ENCODE measurements at regions not wholly inside any gene's neighbourhood (a gene's known extent, or its start where the extent isn't known, plus 50 kb on each side); places are given as distances from the start of the nearest gene placed in this dataset.

DNA sequence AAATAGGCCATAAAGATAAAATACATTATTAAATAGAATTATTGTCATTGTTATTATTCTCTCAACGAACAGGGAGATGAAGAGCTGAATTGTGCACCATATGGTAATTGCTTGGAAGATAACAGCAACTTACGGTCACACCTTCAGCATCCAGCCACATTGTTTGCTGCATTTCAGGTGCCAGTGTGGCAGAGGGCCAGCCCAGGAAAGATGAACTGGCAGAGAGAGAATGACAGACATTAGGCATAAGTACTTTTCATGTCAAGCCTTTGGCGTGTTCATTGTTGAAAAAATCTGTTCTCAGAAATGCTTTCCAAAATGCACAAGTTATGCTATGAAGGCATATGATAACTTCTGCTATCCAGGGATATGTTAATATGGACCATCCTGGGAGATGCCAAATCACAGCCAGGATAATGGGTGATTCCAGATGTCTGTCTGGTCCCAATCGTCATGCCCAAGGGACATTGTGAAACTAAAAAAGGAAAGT is 748.6 kb upstream of the PIK3C3 start:
- no peaks in the 10 kb centered on the region for H4K20me1 ChIP-seq (ENCODE audit: control insufficient read depth, insufficient read depth)
- no peaks in the 10 kb centered on the region for H3K27me3 ChIP-seq (replicated peaks in 1 of 2; ENCODE audit: control insufficient read depth in 2 of 2, insufficient read depth in 2 of 2, low read length in 1 of 2)
- SMC1A ChIA-PET (ENCODE audit: uncharacterized antibody, unreplicated experiment): no interaction called here
- H3K36me3 ChIP-seq (ENCODE audit: control insufficient read depth in 2 of 2, insufficient read depth in 2 of 2, low read length in 1 of 2): no peaks in the 10 kb centered on the region
- no peak overlapping the region for H2AFZ ChIP-seq (ENCODE audit: control insufficient read depth, low read depth, low read length)
- no peaks in the 10 kb centered on the region for H3K9me3 ChIP-seq (replicated peaks; ENCODE audit: control insufficient read depth, insufficient read depth, low read length)
- WGBS (ENCODE audit: insufficient coverage, insufficient replicate concordance, low lambda C conversion rate, missing lambda C conversion rate): 24% methylated on average over 4 of the region's 4 CpGs
- in situ Hi-C loops (cut with MboI) (no loop called here), intact Hi-C loops (cut with micrococcal nuclease; ENCODE audit: unreplicated experiment) (no loop called here)
- no peak overlapping the region for H3K4me3 ChIP-seq
- no peak overlapping the region for H3K4me2 ChIP-seq (ENCODE audit: control insufficient read depth, insufficient read depth)
- no peak for ATAC-seq
- RAD21 ChIA-PET (ENCODE audit: unreplicated experiment): no interaction called here
- TF ChIP-seq FOS (IDR thresholded peaks at IDR 0.05; ENCODE audit: borderline replicate concordance, extremely low read depth, insufficient read length): no peak
- no peak for TF ChIP-seq TCF7 (IDR thresholded peaks at IDR 0.05; ENCODE audit: borderline replicate concordance)
- no peak for TF ChIP-seq ETV6 (conservative IDR thresholded peaks at IDR 0.05 in 1 of 2, IDR thresholded peaks at IDR 0.05 in 1 of 2; ENCODE audit: borderline replicate concordance in 1 of 2, low read depth in 1 of 2)
- TF ChIP-seq ZNF217 (IDR thresholded peaks at IDR 0.05): no peak
- H3K27ac ChIP-seq (ENCODE audit: control insufficient read depth, insufficient read depth): no peak overlapping the region
- H3K79me2 ChIP-seq (ENCODE audit: control insufficient read depth, insufficient read depth, low read length): no peaks in the 10 kb centered on the region
- H3K9ac ChIP-seq (ENCODE audit: control insufficient read depth, insufficient read depth, low read length): no peak overlapping the region
- FAIRE-seq: no peak
- BruUV-seq (replicated peaks): no TSS peak
- CTCF ChIA-PET: no interaction called here
- no peak for DNase-seq (ENCODE audit: low read depth, low spot score)
- POLR2A ChIA-PET: no interaction called here
- no peaks in the 10 kb centered on the region for H3K4me1 ChIP-seq (ENCODE audit: control insufficient read depth, insufficient read depth, low read length)

DNA sequence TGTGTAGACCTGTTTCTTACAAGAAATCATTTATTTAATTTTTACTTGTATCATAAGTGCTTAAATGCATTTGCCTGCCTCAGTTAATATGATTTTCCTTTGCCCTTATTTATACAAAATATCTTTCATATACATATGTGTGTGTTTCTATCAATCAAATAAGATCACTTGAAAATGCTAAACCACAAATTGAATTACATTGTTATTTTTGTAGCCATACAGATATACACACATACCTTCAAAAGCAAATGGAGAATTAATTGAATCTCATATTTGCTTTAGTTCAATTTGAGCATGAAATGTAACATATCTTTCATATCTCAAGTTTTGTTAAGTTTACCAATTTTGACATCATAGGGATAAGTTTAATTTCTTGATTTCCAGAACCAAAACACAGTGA is 755.8 kb upstream of the PIK3C3 start:
- SMC1A ChIA-PET (ENCODE audit: uncharacterized antibody, unreplicated experiment): no interaction called here
- H3K9ac ChIP-seq (ENCODE audit: control insufficient read depth, insufficient read depth, low read length): no peak overlapping the region
- intact Hi-C loops (cut with micrococcal nuclease; ENCODE audit: unreplicated experiment): no loop called here
- POLR2A ChIA-PET: no interaction called here
- no peak for FAIRE-seq
- no peak overlapping the region for H2AFZ ChIP-seq (ENCODE audit: control insufficient read depth, low read depth, low read length)
- no TSS peak for BruUV-seq (replicated peaks)
- no peaks in the 10 kb centered on the region for H3K36me3 ChIP-seq (ENCODE audit: control insufficient read depth in 2 of 2, insufficient read depth in 2 of 2, low read length in 1 of 2)
- H3K4me2 ChIP-seq (ENCODE audit: control insufficient read depth, insufficient read depth): no peak overlapping the region
- no peaks in the 10 kb centered on the region for H3K9me3 ChIP-seq (replicated peaks; ENCODE audit: control insufficient read depth, insufficient read depth, low read length)
- H3K79me2 ChIP-seq (ENCODE audit: control insufficient read depth, insufficient read depth, low read length): no peaks in the 10 kb centered on the region
- in situ Hi-C loops (cut with MboI): no loop called here
- H4K20me1 ChIP-seq (ENCODE audit: control insufficient read depth, insufficient read depth): no peaks in the 10 kb centered on the region
- ATAC-seq: no peak
- no peaks in the 10 kb centered on the region for H3K27me3 ChIP-seq (replicated peaks in 1 of 2; ENCODE audit: control insufficient read depth in 2 of 2, insufficient read depth in 2 of 2, low read length in 1 of 2)
- CTCF ChIA-PET: no interaction called here
- H3K4me1 ChIP-seq (ENCODE audit: control insufficient read depth, insufficient read depth, low read length): no peaks in the 10 kb centered on the region
- no peak overlapping the region for H3K27ac ChIP-seq (ENCODE audit: control insufficient read depth, insufficient read depth)
- no peak overlapping the region for H3K4me3 ChIP-seq
- no peak for DNase-seq (ENCODE audit: low read depth, low spot score)
- RAD21 ChIA-PET (ENCODE audit: unreplicated experiment): no interaction called here
- no peak for TF ChIP-seq RB1 (IDR thresholded peaks at IDR 0.05; ENCODE audit: borderline replicate concordance)
- TF ChIP-seq CREM (IDR thresholded peaks at IDR 0.05; ENCODE audit: low read depth): no peak
- no peak for TF ChIP-seq JUND (IDR thresholded peaks at IDR 0.05; ENCODE audit: low read depth, low read length)
- no peak for TF ChIP-seq CHD2 (IDR thresholded peaks at IDR 0.05; ENCODE audit: borderline replicate concordance, low read depth, low read length)
- TF ChIP-seq, protein P1, sequence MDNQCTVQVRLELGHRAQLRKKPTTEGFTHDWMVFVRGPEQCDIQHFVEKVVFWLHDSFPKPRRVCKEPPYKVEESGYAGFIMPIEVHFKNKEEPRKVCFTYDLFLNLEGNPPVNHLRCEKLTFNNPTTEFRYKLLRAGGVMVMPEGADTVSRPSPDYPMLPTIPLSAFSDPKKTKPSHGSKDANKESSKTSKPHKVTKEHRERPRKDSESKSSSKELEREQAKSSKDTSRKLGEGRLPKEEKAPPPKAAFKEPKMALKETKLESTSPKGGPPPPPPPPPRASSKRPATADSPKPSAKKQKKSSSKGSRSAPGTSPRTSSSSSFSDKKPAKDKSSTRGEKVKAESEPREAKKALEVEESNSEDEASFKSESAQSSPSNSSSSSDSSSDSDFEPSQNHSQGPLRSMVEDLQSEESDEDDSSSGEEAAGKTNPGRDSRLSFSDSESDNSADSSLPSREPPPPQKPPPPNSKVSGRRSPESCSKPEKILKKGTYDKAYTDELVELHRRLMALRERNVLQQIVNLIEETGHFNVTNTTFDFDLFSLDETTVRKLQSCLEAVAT (IDR thresholded peaks at IDR 0.05): no peak
- TF ChIP-seq, protein P2, sequence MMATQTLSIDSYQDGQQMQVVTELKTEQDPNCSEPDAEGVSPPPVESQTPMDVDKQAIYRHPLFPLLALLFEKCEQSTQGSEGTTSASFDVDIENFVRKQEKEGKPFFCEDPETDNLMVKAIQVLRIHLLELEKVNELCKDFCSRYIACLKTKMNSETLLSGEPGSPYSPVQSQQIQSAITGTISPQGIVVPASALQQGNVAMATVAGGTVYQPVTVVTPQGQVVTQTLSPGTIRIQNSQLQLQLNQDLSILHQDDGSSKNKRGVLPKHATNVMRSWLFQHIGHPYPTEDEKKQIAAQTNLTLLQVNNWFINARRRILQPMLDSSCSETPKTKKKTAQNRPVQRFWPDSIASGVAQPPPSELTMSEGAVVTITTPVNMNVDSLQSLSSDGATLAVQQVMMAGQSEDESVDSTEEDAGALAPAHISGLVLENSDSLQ (IDR thresholded peaks at IDR 0.05): no peak
- TF ChIP-seq CHD4 (IDR thresholded peaks at IDR 0.05): no peak
- no peak for TF ChIP-seq CBFB (IDR thresholded peaks at IDR 0.05; ENCODE audit: low read depth)
- no peak for TF ChIP-seq SMAD5 (IDR thresholded peaks at IDR 0.05; ENCODE audit: low read depth)
- TF ChIP-seq CBX5 (IDR thresholded peaks at IDR 0.05; ENCODE audit: low read depth): no peak
- TF ChIP-seq CBX3 (IDR thresholded peaks at IDR 0.05; ENCODE audit: borderline replicate concordance, low read depth): no peak
- no peak for TF ChIP-seq NFYA (IDR thresholded peaks at IDR 0.05; ENCODE audit: borderline replicate concordance, low read depth, low read length)

All from GM12878 (cell line).